Fibroblast of lung (primary cell): ENCODE measurements at regions not wholly inside any gene's neighbourhood (a gene's known extent, or its start where the extent isn't known, plus 50 kb on each side); places are given as distances from the start of the nearest gene placed in this dataset.
A peak's percentile ranks its signal among the peaks of the same experiment; 100 is the strongest.

Experiments
- DNase-seq, 2 donors: peaks; one replicate each; pipeline versions ENCODE4 v3.0.0 to v3.0.0-alpha.2; 2010; ENCODE audit warnings: low read depth in 2 of 2
- H2AFZ ChIP-seq: 2 replicates; pipeline ENCODE4 v1.5.1; 2012; ENCODE audit warnings: low read length, control low read depth, inconsistent platforms
- H3K27ac ChIP-seq: 2 replicates; pipeline ENCODE4 v1.5.1; 2011; ENCODE audit warnings: low read length, control low read depth; ENCODE audit not compliant: insufficient read depth
- H3K27me3 ChIP-seq: 2 replicates; pipeline ENCODE4 v1.5.1; 2011; ENCODE audit warnings: mild to moderate bottlenecking, low read length; ENCODE audit not compliant: control insufficient read depth, insufficient read depth
- H3K36me3 ChIP-seq: 2 replicates; pipeline ENCODE4 v1.5.1; 2011; ENCODE audit warnings: low read length; ENCODE audit not compliant: control insufficient read depth, insufficient read depth
- H3K4me1 ChIP-seq: 2 replicates; pipeline ENCODE4 v1.5.1; 2011; ENCODE audit warnings: low read length; ENCODE audit not compliant: control insufficient read depth, insufficient read depth; ENCODE audit errors: extremely low read depth
- H3K4me2 ChIP-seq: 2 replicates; pipeline ENCODE4 v1.5.1; 2011; ENCODE audit warnings: low read length, control low read depth; ENCODE audit not compliant: insufficient read depth; ENCODE audit errors: extremely low read depth
- H3K4me3 ChIP-seq, 4 experiments: fragments of 200-600 bp in 1 of 4; sonication (generic) in 1 of 4; replicated peaks in 1 of 4; 2 replicates each; pipeline ENCODE4 v1.5.1; 2011 to 2016; ENCODE audit warnings: low read length in 4 of 4, low read depth in 3 of 4, mild to moderate bottlenecking in 3 of 4, control low read depth in 2 of 4, inconsistent platforms in 1 of 4, mixed read lengths in 1 of 4; ENCODE audit not compliant: insufficient read depth in 1 of 4; ENCODE audit errors: control extremely low read depth in 1 of 4
- H3K79me2 ChIP-seq: 2 replicates; pipeline ENCODE4 v1.5.1; 2012; ENCODE audit warnings: mild to moderate bottlenecking, low read length, inconsistent platforms; ENCODE audit not compliant: control insufficient read depth, insufficient read depth
- H3K9ac ChIP-seq: 2 replicates; pipeline ENCODE4 v1.5.1; 2011; ENCODE audit warnings: mild to moderate bottlenecking, low read length, control low read depth; ENCODE audit not compliant: insufficient read depth
- H3K9me3 ChIP-seq: 2 replicates; pipeline ENCODE4 v1.5.1; 2012; ENCODE audit warnings: low read depth, low read length; ENCODE audit not compliant: control insufficient read depth, insufficient read depth
- H4K20me1 ChIP-seq: 2 replicates; pipeline ENCODE4 v1.5.1; 2011; ENCODE audit warnings: low read length; ENCODE audit not compliant: control insufficient read depth, insufficient read depth; ENCODE audit errors: extremely low read depth
- CTCF ChIP-seq, 2 donors: IDR thresholded peaks in 1 of 2; conservative IDR thresholded peaks in 1 of 2; 1 replicate in 1 of 2; 2 replicates in 1 of 2; pipeline ENCODE4 v1.5.1; 2011 to 2012; ENCODE audit warnings: low read length in 2 of 2, control low read depth in 1 of 2, inconsistent platforms in 1 of 2, low read depth in 1 of 2, mild to moderate bottlenecking in 1 of 2
- EZH2 ChIP-seq: IDR thresholded peaks from 2 replicates; pipeline ENCODE4 v1.5.1; 2012; ENCODE audit warnings: low read length, control low read depth, mild to moderate bottlenecking; ENCODE audit errors: missing control alignments

GRCh38 chr7:106584914-106585759 is 75.8 kb downstream of the CCDC71L start:
- Histone ChIP-seq H3K4me3 (no peak overlapping the region), H3K4me1 (peaks cover 6% of the 10 kb centered on the region), H3K27me3 (no peaks in the 10 kb centered on the region), H3K79me2 (no peaks in the 10 kb centered on the region), H3K9me3 (no peaks in the 10 kb centered on the region), H3K36me3 (no peaks in the 10 kb centered on the region), H4K20me1 (no peaks in the 10 kb centered on the region), H3K4me2 (no peak overlapping the region), H3K9ac (no peak overlapping the region), H2AFZ (no peak overlapping the region), H3K27ac (no peak overlapping the region)
- TF ChIP-seq CTCF (conservative IDR thresholded peaks at IDR 0.05 in 1 of 2, IDR thresholded peaks at IDR 0.05 in 1 of 2; ENCODE audit: low read depth in 1 of 2, low read length in 2 of 2) (no peak), EZH2 (no peak)
- no peak for DNase-seq

- TF ChIP-seq CTCF (conservative IDR thresholded peaks at IDR 0.05 in 1 of 2, IDR thresholded peaks at IDR 0.05 in 1 of 2; ENCODE audit: low read depth in 1 of 2, low read length in 2 of 2) = no peak
- TF ChIP-seq EZH2 = no peak
- Histone ChIP-seq H2AFZ (no peak overlapping the region), H3K4me1 (peaks cover 6% of the 10 kb centered on the region), H3K4me3 (no peak overlapping the region), H3K27ac (no peak overlapping the region), H3K79me2 (no peaks in the 10 kb centered on the region), H3K27me3 (no peaks in the 10 kb centered on the region), H3K4me2 (no peak overlapping the region), H3K9ac (no peak overlapping the region), H4K20me1 (no peaks in the 10 kb centered on the region), H3K36me3 (no peaks in the 10 kb centered on the region), H3K9me3 (no peaks in the 10 kb centered on the region)
- no peak for DNase-seq
Measured at GRCh38 chr7:106583706-106584690, 77.0 kb downstream of the CCDC71L start.

GRCh38 chr7:106583100-106583499 is 77.9 kb downstream of the CCDC71L start:
- TF ChIP-seq CTCF (conservative IDR thresholded peaks at IDR 0.05 in 1 of 2, IDR thresholded peaks at IDR 0.05 in 1 of 2; ENCODE audit: low read depth in 1 of 2, low read length in 2 of 2) (no peak), EZH2 (no peak)
- Histone ChIP-seq H3K27ac (peak overlapping the region; percentile 22), H3K9me3 (no peaks in the 10 kb centered on the region), H3K4me2 (no peak overlapping the region), H3K4me1 (peaks cover 6% of the 10 kb centered on the region), H3K4me3 (no peak overlapping the region), H3K9ac (no peak overlapping the region), H3K36me3 (no peaks in the 10 kb centered on the region), H3K27me3 (no peaks in the 10 kb centered on the region), H2AFZ (no peak overlapping the region), H3K79me2 (no peaks in the 10 kb centered on the region), H4K20me1 (no peaks in the 10 kb centered on the region)
- DNase-seq = peak; percentile 36 to 91
